A172 (cell line): ENCODE measurements at regions not wholly inside any gene's neighbourhood (a gene's known extent, or its start where the extent isn't known, plus 50 kb on each side); places are given as distances from the start of the nearest gene placed in this dataset.
"Not testable (repeated sequence)": the region's sequence is repeated elsewhere in the genome, so short reads cannot be mapped to it uniquely, and the experiment has no call there.

ENCODE experiments used
- DNase-seq: peaks from one replicate; pipeline ENCODE4 v3.0.0-alpha.2; 2015; ENCODE audit warnings: low spot score

DNA sequence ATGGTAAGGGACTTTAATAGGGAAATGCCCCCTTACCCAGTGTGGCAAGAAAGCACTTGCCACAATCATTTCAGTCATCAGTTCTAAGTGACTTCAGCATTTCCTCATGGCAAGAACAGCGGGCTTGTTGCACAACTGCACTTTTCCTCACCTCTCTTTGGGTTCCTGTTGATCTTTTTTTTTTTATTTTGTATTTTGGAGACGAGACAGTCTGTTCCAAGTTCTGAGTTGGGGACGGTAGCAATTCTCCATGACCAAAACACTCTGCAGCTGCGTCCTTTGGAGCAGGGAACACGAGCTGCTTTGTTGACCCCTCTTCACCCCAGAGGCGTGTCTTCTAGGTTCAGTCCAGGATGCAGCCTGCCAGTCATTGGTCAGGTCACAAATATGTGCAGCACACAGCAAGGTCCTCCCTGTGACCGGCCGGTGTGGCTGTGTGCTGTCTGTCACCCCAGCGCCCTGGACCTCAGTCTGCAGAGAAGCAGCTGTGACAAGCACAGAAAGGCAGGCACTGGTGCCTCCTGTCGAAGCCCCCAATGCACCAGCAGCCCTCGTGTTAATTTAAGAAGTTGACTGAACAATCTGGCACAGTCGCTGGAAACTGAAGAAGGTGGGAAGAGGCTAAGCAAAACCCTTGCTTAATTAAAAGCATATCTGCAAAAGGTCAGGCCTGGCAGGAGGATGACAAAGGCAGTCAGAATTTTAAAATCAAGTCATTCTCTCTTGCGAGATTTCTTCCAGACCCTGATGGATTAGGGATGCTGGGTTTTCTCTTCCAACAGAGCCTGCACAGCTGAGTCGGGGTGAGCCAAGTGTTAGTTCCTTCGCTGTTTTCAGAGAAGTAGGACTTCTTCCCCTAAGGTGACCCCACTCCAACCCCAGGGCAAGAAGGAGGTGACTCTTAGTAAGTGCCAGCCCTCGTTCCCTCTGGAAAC, 96.7 kb upstream of the COPS8 start:
- DNase-seq: no peak

DNA sequence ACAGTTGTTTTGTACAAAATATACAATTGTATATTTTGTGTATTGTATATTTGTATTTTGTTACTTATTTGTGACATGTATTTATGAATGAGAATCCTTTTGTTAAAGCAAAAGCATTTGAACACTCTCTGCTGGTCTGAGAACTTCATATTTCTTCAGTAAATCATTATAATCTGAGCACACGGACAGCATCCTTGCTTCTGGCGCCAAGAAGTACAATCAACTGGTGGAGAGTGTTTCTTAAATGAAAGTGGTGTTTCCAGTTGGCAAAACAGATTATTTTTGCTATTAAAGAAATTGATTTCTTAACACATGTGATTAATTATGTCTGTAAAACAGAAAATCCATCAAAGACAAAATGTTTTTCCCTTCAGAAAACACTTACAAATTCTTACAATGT, 95.1 kb upstream of the COPS8 start:
- DNase-seq: no peak

- DNase-seq: no peak
Observed at GRCh38 chr2:236991874-236992273, 93.8 kb upstream of the COPS8 start.

DNA sequence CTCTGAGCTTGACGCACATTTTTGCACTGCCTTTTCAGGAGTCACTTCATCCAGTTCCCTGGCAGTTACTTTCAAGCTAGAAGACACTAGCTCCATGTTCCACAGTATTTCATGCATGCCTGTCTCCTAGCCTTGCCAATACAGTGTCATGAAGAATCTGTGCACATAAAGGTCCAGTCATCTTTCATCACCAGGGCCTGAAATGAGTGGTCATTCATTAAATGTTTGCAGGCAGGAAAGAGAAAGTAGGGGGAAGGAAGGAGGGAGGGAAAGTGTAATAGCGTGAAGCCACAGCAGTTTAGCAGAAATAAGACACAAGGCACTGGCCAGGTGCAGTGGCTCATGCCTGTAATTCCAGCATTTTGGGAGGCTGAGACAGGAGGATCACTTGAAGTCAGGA, 92.4 kb upstream of the COPS8 start:
- no peak for DNase-seq

DNA sequence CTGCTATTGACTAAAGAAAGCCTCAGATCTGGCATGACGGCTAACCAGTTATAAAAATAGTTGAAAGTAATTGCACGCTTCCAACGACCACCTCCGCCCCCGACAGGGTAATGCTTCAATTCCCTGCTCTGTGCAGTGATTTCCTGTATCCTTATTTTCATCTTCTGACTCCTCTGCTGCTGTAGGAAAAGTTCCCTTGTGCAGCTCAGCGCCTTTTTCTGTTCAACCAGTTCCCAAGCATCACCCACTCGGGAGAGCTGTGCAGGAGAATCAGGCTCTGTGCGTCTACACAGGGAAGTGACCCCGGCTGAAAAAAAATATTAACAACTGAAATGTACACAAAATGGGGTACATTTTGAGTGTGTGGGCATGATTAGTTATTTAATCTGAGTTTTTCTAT, 91.3 kb upstream of the COPS8 start:
- DNase-seq: no peak

DNA sequence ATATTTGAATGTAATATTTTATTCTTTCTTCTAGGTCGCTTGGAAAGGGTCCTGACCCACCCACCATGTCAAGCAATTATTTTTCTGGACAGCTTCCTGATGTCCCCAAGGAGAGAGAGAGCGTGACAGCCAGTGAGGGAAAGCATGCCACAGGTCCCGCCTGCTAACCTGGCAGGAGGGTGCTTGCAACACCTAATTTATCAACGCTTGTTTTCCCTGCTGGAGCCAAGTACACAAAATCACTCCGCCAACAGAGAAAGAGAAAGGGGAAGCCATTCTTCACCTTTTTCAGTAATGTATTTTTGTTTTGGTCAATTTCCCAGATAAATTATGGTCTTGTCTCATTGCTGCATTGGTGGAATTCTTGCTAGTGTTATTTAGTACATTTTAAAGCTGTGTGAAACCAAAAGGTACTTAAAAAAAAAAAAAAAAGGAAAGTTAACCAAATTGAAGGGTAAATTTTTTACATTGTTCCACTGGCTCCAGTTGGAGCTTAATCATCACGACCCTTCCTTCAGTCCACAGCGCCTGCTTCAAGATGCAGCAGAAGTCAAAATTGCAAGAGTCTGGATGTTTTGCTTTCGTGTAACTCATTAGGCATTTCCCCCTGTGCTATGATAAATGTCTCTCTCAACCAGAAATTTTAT, 88.5 kb upstream of the COPS8 start:
- peak; percentile 7 for DNase-seq

- peak; percentile 26 for DNase-seq
Observed at GRCh38 chr2:236998236-236998635, 87.5 kb upstream of the COPS8 start.

- peak; percentile 23 for DNase-seq
Observed at GRCh38 chr2:236998758-236999157, 86.9 kb upstream of the COPS8 start.

DNA sequence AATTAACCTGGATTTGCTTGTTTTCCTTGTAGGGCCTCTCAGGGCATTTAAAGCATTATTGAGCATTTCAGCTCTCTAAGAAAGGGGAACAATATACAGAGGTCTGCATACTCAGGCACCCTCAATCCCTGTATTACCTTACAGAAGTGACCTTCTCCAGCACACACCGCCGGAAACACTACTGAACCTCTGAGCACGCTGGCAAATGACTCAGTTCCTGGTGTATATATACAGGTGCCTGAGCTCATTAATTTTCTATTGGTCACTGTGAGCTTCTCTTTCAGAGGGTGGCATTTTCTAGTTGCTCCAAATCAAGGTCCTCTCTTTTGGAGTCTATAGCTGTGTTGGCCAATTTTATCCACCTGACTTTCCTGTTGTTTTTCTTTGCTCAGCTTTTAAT, 85.2 kb upstream of the COPS8 start:
- DNase-seq: no peak

DNA sequence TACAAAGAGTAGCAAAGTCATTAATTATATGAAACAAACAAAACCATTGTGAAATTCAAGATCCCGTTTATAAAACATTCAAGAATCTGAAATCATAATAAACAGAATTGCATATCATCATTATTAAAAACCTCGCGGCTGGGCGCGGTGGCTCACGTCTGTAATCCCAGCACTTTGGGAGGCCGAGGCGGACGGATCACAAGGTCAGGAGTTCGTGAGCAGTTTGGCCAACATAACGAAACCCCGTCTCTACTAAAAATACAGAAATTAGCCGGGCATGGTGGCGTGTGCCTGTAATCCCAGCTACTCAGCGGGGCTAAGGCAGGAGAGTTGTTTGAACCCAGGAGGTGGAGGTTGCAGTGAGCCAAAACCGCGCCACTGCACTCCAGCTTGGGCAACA, 80.3 kb upstream of the COPS8 start:
- DNase-seq: not testable (repeated sequence)

GRCh38 chr2:237011206-237011795, 74.4 kb upstream of the COPS8 start:
- DNase-seq: no peak

DNA sequence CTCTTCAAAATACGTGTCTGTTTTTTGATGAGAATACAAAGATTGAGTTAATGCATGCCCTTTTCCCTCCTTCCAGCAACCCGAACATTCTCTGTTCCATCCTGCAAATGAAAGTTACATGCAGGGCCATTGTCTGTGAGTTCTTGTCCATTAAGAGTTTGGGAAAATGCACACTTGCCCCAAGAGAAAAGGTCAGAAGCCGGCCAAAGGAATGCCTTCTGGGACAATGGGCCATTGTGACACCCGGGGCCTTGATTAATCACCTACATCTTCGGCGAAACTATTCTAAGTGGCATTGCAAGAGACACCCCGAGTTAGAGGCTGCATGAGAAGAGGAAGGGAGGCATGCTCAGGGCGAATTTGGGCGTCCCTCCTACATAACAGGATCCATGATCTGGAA, 73.7 kb upstream of the COPS8 start:
- DNase-seq: no peak

DNA sequence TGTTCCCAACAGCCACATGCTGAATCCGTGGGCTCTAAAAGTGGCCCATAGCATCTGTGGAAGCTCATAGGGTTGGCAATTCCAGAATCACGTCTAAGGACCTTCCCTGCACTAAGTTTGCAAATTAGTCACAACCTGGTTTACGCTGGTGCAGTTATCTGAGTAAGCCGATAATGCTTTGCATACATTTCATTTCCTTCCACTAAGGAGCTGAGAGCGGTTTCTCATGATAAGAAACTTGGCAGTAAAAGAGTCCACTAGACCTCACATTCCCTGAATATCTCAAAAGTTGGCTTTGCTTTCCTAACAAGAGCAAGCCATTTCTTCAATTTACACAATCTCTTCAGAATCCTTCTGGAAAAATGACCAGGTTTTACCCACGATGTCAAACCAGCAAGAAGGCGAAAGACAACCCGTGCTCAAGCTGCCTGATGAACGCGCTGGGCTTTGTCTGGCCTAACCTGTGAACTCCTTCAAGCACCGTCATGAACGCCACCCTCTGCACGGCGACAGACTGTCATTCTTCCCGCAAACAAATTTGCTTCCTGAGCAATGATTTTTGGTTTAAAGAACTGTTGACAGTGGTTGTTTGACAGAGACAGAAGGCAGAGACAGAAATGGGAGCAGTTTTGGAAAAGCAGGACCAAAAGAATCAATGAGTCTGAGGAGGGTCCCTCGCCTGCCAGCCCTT, 73.0 kb upstream of the COPS8 start:
- DNase-seq: peak; percentile 55

DNA sequence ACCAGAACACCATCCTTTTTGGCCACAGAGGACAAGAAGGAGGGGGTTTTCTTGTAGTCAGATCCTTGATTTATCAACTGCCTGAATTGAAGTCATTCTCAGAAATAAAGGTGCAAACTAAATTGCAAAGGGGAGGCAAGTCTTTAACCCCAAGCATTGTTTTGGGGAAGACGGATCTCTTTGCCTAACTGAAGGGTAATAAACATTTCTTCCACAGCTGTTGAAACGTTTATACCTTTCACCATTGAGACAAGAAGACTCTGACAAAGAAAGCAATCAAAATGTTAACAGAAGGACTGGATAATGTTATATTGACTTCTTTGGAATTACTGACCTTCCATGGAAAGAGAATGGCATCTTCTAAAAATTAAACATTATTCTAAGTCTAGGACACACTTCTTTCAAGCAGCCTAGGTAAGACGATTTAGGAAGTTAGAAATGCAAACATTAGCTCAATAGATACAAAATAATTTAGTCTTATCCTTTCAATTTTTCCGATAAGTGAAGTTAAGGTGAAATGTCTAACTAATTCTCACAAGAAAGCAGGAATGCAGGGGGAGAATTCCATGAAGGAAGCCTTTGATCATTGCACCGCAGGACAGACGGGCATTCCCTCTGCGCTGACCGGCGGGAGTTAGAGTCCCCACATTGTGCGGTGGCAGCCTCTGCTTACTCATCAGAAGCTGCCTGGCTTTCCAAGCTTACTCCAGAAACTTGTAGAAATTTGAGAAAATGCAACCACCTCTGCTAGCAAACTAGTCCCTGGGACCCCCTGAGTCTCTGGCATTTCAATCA, 69.4 kb upstream of the COPS8 start:
- no peak for DNase-seq

DNA sequence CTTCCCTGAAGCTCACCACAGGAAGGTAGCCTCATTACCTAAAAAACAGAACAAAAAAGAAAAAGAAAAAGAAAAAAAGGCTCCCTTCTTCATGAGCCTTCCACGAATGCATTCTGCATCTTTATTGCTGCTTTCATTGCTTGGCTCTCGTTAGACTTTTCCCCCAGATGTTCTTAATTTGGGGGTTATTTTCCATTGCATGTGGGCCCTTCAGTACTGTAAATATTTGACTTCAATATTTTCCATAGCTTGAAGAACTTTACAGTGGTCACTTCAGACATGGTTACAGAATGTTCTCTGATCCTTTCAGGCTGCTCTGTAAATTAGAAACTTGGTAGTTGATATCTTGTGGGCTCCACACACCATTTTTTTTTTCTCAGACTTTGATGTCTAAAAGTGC, 65.6 kb upstream of the COPS8 start:
- no peak for DNase-seq

- no peak for DNase-seq
Observed at GRCh38 chr2:237022533-237022932, 63.2 kb upstream of the COPS8 start.

DNA sequence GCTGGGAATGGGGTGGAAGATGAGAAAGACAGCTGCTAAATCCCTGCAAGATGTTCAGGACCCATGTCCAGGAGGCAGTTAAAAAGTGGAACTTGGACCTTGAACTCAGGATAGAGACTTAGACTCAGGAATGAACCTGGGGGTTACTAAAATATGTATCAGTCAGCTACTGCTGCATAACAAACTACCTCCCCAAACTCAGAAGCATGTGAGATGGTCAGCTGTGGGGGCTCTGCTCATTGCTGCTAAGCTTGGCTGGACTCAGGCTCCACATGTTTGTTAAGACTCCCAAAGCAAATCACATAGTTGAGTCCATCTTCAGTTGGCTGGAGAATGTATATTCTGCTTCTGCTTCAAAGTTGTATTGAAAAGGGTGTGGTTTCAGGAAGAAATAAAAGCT, 61.4 kb upstream of the COPS8 start:
- DNase-seq: no peak

DNA sequence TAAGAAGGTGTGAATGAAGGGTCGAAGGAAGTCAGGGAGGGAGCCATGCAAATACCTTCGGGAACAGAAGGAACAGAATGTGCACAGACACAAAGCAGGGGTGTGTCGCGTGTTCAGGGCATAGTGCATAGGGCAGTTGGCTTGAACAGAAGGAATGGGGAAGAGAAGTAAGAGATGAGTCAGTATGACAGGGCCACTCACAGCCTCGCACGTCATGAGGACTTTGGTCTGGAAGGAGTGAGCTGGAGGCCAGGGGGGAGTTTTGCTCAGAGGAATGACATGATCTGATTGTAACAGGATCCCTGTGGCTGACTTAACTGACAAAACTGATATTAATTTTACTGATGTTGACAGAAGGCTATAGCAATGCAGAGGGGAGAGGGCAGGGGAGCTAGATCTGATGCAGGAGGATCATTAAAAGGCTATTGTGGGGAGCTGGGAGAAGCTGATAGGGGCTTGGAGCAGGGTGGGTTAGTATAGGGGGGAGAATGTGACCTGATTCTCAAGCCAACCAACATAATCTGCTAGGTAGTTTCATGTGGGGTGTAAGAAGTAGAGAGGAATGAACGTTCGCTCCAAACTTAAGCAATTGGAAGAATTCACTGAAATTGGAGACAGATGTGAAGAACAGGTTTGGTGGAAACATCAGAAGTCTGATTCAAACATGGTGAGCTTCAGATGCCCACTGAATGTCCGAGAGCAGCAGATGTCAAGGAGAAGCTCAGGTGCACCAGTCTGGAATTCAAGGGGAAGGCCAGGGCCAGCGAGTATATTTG, 60.4 kb upstream of the COPS8 start:
- peak; percentile 57 for DNase-seq

GRCh38 chr2:237026981-237027711, 58.5 kb upstream of the COPS8 start:
- peak; percentile 74 for DNase-seq

DNA sequence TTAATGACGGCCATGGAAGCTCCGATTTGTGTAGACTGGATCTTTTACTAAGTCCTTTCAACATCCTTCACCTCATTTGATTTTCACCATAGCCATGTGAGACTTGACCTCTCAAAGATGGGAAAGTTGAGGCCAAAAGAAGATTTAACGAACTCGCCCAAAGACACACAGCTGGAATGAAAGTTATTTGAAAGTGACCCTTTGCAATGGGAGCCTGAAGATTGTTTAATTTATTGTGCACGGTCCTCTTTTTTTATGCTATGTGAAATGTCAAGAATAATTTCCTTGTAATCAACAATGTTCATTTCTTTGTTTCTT, 58.0 kb upstream of the COPS8 start:
- DNase-seq: no peak
